ENCODE measurements at regions not wholly inside any gene's neighbourhood (a gene's known extent, or its start where the extent isn't known, plus 50 kb on each side); places are given as distances from the start of the nearest gene placed in this dataset.

- DNase-seq (ENCODE audit: low spot score): no peak
These were observed 153.7 kb upstream of the TSHZ2 start for GRCh38 chr20:52818491-52818890.

DNA sequence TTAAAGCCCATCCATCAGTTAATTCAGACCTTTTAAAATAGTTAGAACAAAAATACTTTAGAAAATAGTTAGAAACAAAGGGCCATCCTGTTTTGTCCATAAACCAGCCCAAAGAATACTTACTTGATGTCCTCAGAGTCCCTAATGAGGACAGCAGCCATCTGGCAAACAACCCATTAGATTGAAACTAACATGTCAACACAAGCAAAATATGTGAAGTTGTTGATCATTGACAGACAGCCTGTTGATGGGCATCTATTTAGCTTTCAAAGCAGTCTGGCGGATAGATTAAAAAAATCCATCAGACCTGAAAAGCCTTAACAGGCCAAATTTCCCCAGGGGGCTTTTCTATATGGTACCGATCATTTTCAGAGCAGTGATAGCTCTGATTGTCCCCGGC, 154.2 kb upstream of the TSHZ2 start:
- no peak for DNase-seq (ENCODE audit: low spot score)

- no peak for DNase-seq (ENCODE audit: low spot score)
These were observed 154.6 kb upstream of the TSHZ2 start for GRCh38 chr20:52817511-52817910.

- no peak for DNase-seq (ENCODE audit: low spot score)
These were observed 157.8 kb upstream of the TSHZ2 start for GRCh38 chr20:52814371-52814770.

DNA sequence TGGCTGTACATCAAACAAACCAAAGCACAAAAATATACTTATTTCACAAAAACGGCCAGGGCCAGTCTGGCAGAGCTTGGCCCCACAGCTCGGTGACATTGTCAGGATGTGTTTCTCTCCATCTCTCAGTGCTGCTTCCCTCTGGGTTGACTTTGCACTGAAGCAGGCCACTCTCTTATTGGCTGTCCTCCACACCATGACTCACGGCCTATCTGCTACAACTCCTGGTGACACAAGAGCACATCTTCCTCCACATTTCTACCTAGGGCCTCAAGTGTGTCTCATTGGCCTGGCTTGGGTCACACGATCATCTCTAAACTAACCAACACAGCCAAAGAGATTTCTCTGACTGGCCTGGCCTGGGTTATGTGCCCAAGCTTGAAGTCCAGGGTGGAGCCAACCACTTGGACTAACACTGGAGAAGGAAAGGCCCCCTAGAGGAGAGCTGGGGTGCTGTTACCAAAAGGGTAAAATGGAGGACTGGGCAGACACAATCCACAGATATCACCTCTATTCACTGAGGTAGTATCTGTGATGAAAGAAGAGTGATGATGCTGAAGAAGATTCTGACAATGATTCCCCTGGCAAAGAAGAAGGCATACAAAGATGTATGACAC, 159.8 kb upstream of the TSHZ2 start:
- no peak for DNase-seq (ENCODE audit: low spot score)

GRCh38 chr20:52809003-52809402, 163.2 kb upstream of the TSHZ2 start:
- DNase-seq (ENCODE audit: low spot score): no peak

- DNase-seq (ENCODE audit: low spot score): no peak
These were observed 165.2 kb upstream of the TSHZ2 start for GRCh38 chr20:52806918-52807317.

DNA sequence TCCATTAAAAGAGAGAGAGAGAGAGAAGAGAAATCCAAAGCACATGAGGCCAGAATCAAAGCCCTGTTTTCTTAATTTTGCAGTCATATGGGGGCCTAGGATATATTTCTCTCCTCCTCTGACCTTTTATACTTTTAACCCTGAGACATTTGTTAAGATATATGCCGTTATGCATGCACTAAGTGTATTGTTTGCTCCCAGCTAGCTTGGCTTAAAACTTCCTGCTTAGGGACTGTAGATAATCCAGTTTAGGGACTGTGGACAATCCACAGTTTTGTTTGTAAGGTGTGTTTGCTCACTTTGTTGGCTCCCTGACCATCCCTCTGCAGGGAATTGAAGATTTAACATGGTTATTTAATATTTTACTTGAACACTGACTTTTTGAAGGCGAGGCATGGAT, 166.3 kb upstream of the TSHZ2 start:
- no peak for DNase-seq (ENCODE audit: low spot score)

DNA sequence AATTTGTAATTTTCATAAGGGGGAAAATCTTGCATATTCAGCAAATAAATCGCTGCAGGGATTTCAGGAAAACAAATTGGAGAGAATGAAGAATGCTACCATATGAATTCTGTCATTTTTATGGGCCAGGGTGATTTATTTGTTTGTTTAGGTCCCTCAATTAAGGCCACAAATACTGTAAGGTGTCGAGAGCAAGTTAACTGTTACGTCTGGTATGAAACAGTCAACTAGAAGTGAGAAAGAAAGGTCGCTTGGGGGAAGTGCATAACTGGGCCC, 166.9 kb upstream of the TSHZ2 start:
- DNase-seq (ENCODE audit: low spot score): no peak

DNA sequence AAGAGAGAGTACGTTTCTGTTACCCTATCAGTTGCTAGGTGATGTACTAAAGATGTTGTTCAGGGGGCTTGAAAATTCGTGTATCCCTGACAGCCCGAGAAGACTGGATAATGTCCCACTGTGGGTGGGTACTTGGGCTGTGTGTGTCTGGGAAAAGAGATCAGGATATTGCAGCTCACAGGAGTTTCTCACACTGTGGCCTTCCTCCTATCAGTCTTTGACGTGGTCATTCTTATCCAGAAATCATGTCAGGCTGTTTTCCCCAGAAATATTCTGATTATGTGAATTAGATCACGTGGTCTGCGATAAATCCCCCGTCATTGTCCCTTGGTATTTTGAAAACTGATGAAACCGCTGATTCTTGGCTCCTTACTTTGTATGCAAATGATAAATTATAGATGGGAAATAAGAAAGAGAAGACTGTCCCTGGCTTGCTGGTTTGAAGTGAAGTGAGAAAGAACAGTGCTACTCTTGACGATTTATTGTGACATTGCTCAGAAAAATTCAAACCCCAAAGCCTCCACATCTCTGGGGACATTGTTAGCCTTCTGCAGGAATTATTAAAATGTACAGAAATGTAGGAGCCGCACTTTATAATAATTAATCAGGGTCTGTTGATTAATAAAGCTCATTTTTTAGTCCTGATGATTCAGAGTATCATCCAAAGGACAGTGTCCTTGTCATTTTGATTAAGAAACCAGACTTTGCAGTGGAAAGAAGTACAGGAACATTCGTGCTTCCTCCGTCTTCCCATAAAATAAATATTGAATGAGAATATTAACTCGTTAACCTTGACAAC, 167.5 kb upstream of the TSHZ2 start:
- no peak for DNase-seq (ENCODE audit: low spot score)

DNA sequence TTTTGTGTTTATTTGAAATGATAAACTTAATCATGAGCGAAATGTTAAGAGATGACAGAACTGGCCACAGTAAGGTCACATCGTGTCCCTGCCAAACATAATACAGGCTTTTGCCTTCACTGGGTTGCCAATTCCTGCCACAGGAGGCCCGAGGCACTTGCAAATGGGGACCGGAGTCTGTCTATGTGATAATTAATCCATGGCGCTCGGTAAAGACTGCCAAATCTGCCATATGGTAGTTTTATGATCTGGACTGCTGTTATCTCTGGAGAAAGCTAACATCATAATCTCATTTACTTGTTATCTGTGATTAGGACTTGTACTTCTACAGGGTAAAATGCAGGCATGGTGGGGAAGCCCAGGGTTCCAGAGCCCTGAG, 170.5 kb upstream of the TSHZ2 start:
- no peak for DNase-seq (ENCODE audit: low spot score)

DNA sequence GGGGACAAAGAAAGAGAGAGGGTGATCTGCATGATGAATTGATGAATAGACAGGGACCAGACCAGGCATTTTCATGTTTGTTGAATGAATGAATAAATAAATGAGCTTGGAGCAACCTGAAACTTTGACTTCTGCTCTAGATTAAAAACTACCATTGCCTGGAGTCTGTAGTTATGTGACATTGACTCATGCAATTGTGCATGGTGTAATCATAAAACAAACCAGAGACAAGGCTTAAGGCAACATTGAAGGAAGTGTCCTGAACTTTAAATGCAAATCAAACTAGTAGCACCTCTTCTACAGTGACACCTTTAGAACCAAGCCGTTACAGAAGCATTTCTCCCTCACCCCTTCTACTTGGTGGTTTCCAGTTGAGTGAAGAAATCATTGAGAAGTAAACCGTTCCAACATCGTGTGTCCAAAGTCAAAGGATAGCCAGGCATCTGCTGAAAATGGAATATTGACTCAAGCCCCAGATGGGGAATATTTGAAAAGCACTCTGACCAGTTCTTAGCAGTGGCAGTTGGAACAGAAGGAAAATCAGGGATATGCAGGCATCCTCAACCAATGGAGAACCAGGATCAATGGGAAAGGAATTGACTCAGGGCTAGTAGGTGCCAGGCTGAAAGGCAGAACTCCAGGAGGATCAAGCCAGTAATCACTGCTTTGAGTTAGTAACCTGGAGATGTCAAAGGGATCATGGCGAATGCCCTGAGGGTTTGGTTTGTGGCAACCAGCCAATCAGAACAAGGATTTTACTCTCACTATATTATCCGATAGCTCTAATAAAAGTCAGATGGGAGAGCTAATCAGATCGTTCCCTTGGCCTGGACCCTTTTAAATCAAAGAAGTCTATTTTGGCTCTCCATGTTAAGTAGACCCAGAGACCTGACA, 171.2 kb upstream of the TSHZ2 start:
- DNase-seq (ENCODE audit: low spot score): no peak

DNA sequence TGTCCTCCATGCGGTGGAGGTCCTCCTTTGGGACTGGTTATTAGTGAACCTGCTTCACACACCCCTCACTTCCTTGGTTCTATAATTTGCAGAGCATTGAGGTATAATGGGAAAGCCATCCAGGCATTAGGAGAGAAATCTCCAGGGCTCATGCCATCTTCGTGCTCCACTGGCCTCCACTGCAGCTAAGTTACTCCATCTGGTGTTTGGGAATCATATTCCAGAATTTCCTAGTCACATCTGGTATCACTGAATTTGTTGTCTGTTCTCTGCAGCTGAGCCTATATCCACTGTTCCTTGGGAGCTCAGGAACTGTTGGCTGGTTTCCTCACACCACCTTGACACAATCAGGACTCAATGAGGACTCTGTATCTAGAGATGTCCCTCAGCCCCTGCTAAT, 173.0 kb upstream of the TSHZ2 start:
- no peak for DNase-seq (ENCODE audit: low spot score)

GRCh38 chr20:52798124-52798523, 174.0 kb upstream of the TSHZ2 start:
- no peak for DNase-seq (ENCODE audit: low spot score)

GRCh38 chr20:52794853-52795252, 177.3 kb upstream of the TSHZ2 start:
- no peak for DNase-seq (ENCODE audit: low spot score)

- DNase-seq (ENCODE audit: low spot score): no peak
These were observed 178.7 kb upstream of the TSHZ2 start for GRCh38 chr20:52793339-52793963.

DNA sequence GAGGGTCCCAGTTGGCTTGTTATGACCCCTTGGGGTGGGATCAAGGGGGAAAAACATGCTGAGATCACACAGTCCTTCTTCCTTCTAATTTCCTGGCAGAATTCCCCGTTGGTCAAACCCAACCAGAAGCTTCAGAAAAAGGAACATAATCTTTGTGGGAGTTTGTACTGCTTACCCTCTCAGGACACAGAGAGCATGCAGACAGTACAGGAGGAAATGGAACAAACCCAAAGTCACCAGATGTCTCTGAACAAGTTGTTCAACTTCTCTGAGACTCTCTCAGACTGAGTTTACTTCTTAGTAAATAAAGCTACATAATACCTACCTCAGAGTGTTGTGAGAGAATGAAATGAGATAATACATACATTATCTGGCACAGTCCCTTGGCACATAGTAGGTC, 181.1 kb upstream of the TSHZ2 start:
- no peak for DNase-seq (ENCODE audit: low spot score)

- no peak for DNase-seq (ENCODE audit: low spot score)
These were observed 182.4 kb upstream of the TSHZ2 start for GRCh38 chr20:52789716-52790115.

GRCh38 chr20:52787962-52788361, 184.2 kb upstream of the TSHZ2 start:
- DNase-seq (ENCODE audit: low spot score): no peak

DNA sequence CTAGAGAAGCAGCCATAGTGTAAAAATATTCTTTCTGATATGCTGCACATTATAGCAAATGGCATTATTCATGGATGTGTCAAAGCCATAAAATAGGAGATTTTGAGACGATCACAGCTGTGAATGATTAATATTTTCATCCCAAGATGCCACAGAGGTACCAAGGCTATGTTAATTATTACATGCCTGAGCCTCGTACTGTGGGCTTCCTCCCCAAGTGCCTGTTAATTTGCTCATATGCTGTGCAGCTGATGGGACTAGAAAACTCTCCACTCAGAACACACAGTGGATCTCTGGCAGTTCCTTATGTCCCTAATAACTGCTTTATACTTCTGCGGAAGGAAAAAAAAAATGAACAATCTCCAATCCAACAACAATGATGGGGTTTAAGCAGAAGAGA, 184.9 kb upstream of the TSHZ2 start:
- no peak for DNase-seq (ENCODE audit: low spot score)

DNA sequence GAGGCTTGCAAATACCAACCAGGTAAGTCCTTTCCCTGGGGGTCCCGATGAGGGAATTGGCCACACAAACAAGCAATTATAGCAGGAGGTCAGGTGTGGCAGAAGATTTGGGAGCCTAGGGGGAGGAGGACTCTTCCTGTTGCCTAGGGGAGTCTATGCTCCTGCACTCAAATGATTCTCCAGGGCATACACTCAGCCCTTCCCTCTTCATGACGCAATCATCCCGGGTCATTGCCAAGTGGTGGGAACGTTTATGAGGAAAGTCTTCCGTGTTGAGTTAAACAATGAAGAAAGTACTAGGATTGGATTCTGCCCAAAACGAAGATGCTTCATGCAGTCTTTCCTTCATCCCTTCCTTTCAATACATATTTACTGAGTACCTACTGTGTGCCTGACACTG, 186.5 kb upstream of the TSHZ2 start:
- no peak for DNase-seq (ENCODE audit: low spot score)

GRCh38 chr20:52783769-52784168, 188.4 kb upstream of the TSHZ2 start:
- peak; percentile 2 for DNase-seq (ENCODE audit: low spot score)

GRCh38 chr20:52780462-52780861, 191.7 kb upstream of the TSHZ2 start:
- DNase-seq (ENCODE audit: low spot score): no peak

All from germinal center (tissue), 1 donor.